ENCODE measurements at regions not wholly inside any gene's neighbourhood (a gene's known extent, or its start where the extent isn't known, plus 50 kb on each side); places are given as distances from the start of the nearest gene placed in this dataset.

- no peaks in the 10 kb centered on the region for H3K27me3 ChIP-seq (ENCODE audit: control insufficient read depth in 2 of 2, insufficient read depth in 2 of 2, low read length in 2 of 2)
- no peak overlapping the region for H3K27ac ChIP-seq (ENCODE audit: extremely low read depth, low read depth, low read length)
- no peak overlapping the region for H3K9ac ChIP-seq (ENCODE audit: insufficient read depth in 1 of 2, low read depth in 2 of 2, low read length in 2 of 2)
- no peaks in the 10 kb centered on the region for H4K20me1 ChIP-seq (replicated peaks; ENCODE audit: control insufficient read depth, insufficient read depth, low read length)
- no peak overlapping the region for H3K4me2 ChIP-seq (ENCODE audit: insufficient read depth, low read length)
- H3K9me1 ChIP-seq (ENCODE audit: control insufficient read depth, insufficient read depth, low read length): no peaks in the 10 kb centered on the region
- H3K4me1 ChIP-seq (replicated peaks in 1 of 2; ENCODE audit: control insufficient read depth in 2 of 2, insufficient read depth in 2 of 2, low read length in 2 of 2): no peaks in the 10 kb centered on the region
- no peak for DNase-seq (ENCODE audit: extremely low read depth in 1 of 4, low spot score in 3 of 4)
- ChIA-PET POLR2A (interaction anchor here (1.5 kb wide), 1 partner anchor 10 kb away, joined by 6 read pairs; no protein-coding TSS in a partner anchor), CTCF (ENCODE audit: low intra/inter-chr PET ratio) (no interaction called here)
- H3K4me3 ChIP-seq: no peak overlapping the region
- no TSS peak for BruUV-seq (replicated peaks)
- in situ Hi-C loops (cut with MboI): no loop called here
- intact Hi-C loops (cut with micrococcal nuclease): no loop called here
- WGBS (ENCODE audit: insufficient coverage, low coverage, missing lambda C conversion rate): 0% methylated on average over 4 of the region's 4 CpGs
- no peaks in the 10 kb centered on the region for H3K79me2 ChIP-seq (ENCODE audit: control insufficient read depth, insufficient read depth, low read length)
- no peak for FAIRE-seq
- no peak overlapping the region for H2AFZ ChIP-seq (ENCODE audit: low read depth, low read length)
- no peaks in the 10 kb centered on the region for H3K9me3 ChIP-seq (replicated peaks; ENCODE audit: control insufficient read depth, insufficient read depth, low read depth, low read length)
- H3K36me3 ChIP-seq (ENCODE audit: control insufficient read depth, insufficient read depth, low read length): no peaks in the 10 kb centered on the region
- ATAC-seq: no peak
- TF ChIP-seq SLC30A9 (CRISPR knock-in tag; IDR thresholded peaks at IDR 0.05) (no peak), OTX1 (CRISPR knock-in tag; IDR thresholded peaks at IDR 0.05) (no peak), SIN3B (IDR thresholded peaks at IDR 0.05; ENCODE audit: low read depth) (no peak), GTF2A2 (tag; IDR thresholded peaks at IDR 0.05) (no peak), FOXA1 (IDR thresholded peaks at IDR 0.05; ENCODE audit: borderline replicate concordance) (no peak), FOXK1 (CRISPR knock-in tag; IDR thresholded peaks at IDR 0.05; ENCODE audit: borderline replicate concordance) (no peak), NCOA2 (IDR thresholded peaks at IDR 0.05; ENCODE audit: partially characterized antibody in 2 of 2) (no peak), NR2C1 (IDR thresholded peaks at IDR 0.05) (no peak), NR2C1 (tag; IDR thresholded peaks at IDR 0.05) (no peak), NR2C2 (CRISPR knock-in tag; IDR thresholded peaks at IDR 0.05) (no peak), NR2C2 (tag; IDR thresholded peaks at IDR 0.05) (no peak), PRPF4 (IDR thresholded peaks at IDR 0.05; ENCODE audit: insufficient read depth, low read depth, low read length, poor library complexity, severe bottlenecking) (no peak), SFPQ (IDR thresholded peaks at IDR 0.05; ENCODE audit: low read depth, low read length) (no peak), SAP30 (IDR thresholded peaks at IDR 0.05; ENCODE audit: borderline replicate concordance, insufficient read depth, low read depth, low read length, poor library complexity, severe bottlenecking) (no peak)
These were observed 195.8 kb downstream of the FOXO1 start for GRCh38 chr13:40470660-40471059.
